HCT116 (cell line): ENCODE measurements at regions not wholly inside any gene's neighbourhood (a gene's known extent, or its start where the extent isn't known, plus 50 kb on each side); places are given as distances from the start of the nearest gene placed in this dataset.

ENCODE experiments used
- ATAC-seq: fragments of 200-7000 bp; cut with Tn5 transposase; 2 replicates; pipeline ENCODE4 v1.9.1; 2020; ENCODE audit warnings: mild to moderate bottlenecking, moderate library complexity
- BruUV-seq: library from RNA; stranded (reverse); fragments of 400-500 nt; replicated peaks from 2 replicates; lab custom pipeline; 2021; lab: Mats Ljungman, UMichigan
- CTCF ChIA-PET: fragments of 300-600 bp; sonication (Branson Sonifier 250); formaldehyde crosslinking; loops from one replicate; lab custom pipeline; 2021; ENCODE audit warnings: antibody characterized with exemption; lab: Charles Lee
- POLR2A ChIA-PET: fragments of 300-600, 350-600 bp; sonication (Branson Sonifier 250); formaldehyde crosslinking; loops from one replicate; lab custom pipeline; 2021; ENCODE audit warnings: antibody characterized with exemption; lab: Charles Lee
- RAD21 ChIA-PET, 2 experiments: fragments of 300-600 bp; sonication (Branson Sonifier 250); formaldehyde crosslinking; loops; one replicate each; lab custom pipeline; 2023; ENCODE audit warnings: low total read pairs in 2 of 2; ENCODE audit not compliant: uncharacterized antibody in 2 of 2, unreplicated experiment in 2 of 2, low non-redundant PET in 1 of 2; lab: Charles Lee
- DNase-seq: peaks from one replicate; pipeline ENCODE4 v3.0.0-alpha.2; 2010; ENCODE audit warnings: low read depth, low spot score
- H2AFZ ChIP-seq: fragments of 200-600 bp; shearing (Covaris generic), sonication (generic); 2 replicates; pipeline ENCODE4 v1.6.1; 2017; ENCODE audit warnings: low read depth, mixed run types, mixed read lengths, antibody characterized with exemption, low read length; ENCODE audit not compliant: poor library complexity, severe bottlenecking
- H3K27ac ChIP-seq: 2 replicates; pipeline ENCODE4 v1.5.1; 2012; ENCODE audit warnings: low read depth, low read length
- H3K27me3 ChIP-seq: fragments of 200-600 bp; sonication (generic); 2 replicates; pipeline ENCODE4 v1.6.1; 2016; ENCODE audit warnings: mixed run types, low read length, mixed read lengths; ENCODE audit not compliant: insufficient read depth
- H3K36me3 ChIP-seq, 2 experiments: fragments of 200-500 bp in 1 of 2; fragments of 200-600 bp in 1 of 2; sonication (Bioruptor generic) in 1 of 2; sonication (generic) in 1 of 2; 2 replicates each; pipeline versions ENCODE4 v1.5.1 to v1.6.1; 2014 to 2016; ENCODE audit warnings: low read length in 2 of 2, inconsistent platforms in 1 of 2, mixed read lengths in 1 of 2, mixed run types in 1 of 2; ENCODE audit not compliant: insufficient read depth in 2 of 2, control insufficient read depth in 1 of 2
- H3K4me1 ChIP-seq, 2 experiments: fragments of 200-600 bp in 1 of 2; sonication (generic) in 1 of 2; 2 replicates each; pipeline versions ENCODE4 v1.5.1 to v1.6.1; 2012 to 2017; ENCODE audit warnings: low read length in 2 of 2, inconsistent platforms in 1 of 2, mild to moderate bottlenecking in 1 of 2, mixed read lengths in 1 of 2, mixed run types in 1 of 2, moderate library complexity in 1 of 2; ENCODE audit not compliant: insufficient read depth in 2 of 2, control insufficient read depth in 1 of 2
- H3K4me2 ChIP-seq: fragments of 200-600 bp; sonication (generic); 2 replicates; pipeline ENCODE4 v1.6.1; 2017; ENCODE audit warnings: mixed run types, low read length, mixed read lengths
- H3K4me3 ChIP-seq, 2 experiments: fragments of 200-600 bp in 1 of 2; sonication (generic) in 1 of 2; replicated peaks in 1 of 2; 2 replicates each; pipeline ENCODE4 v1.5.1; 2011 to 2016; ENCODE audit warnings: low read length in 2 of 2, control low read depth in 1 of 2, low read depth in 1 of 2, mild to moderate bottlenecking in 1 of 2, mixed read lengths in 1 of 2, mixed run types in 1 of 2
- H3K79me2 ChIP-seq: fragments of 200-600 bp; sonication (generic); 2 replicates; pipeline ENCODE4 v1.6.1; 2017; ENCODE audit warnings: mild to moderate bottlenecking, mixed run types, low read length, moderate library complexity, mixed read lengths; ENCODE audit not compliant: insufficient read depth
- H3K9ac ChIP-seq: fragments of 200-600 bp; sonication (generic); 2 replicates; pipeline ENCODE4 v1.6.1; 2016; ENCODE audit warnings: low read length, mixed read lengths
- H3K9me2 ChIP-seq: fragments of 200-600 bp; sonication (generic), shearing (Covaris generic); 2 replicates; pipeline ENCODE4 v1.6.1; 2017; ENCODE audit warnings: mixed run types, mild to moderate bottlenecking, moderate library complexity; ENCODE audit not compliant: insufficient read depth
- H3K9me3 ChIP-seq, 2 experiments: fragments of 200-500 bp in 1 of 2; fragments of 200-600 bp in 1 of 2; sonication (Bioruptor generic) in 1 of 2; sonication (generic) in 1 of 2; 2 replicates each; pipeline ENCODE4 v1.6.1; 2014 to 2017; ENCODE audit warnings: low read length in 2 of 2, mixed read lengths in 2 of 2, inconsistent platforms in 1 of 2, low read depth in 1 of 2, mild to moderate bottlenecking in 1 of 2, mixed run types in 1 of 2, moderate library complexity in 1 of 2; ENCODE audit not compliant: control insufficient read depth in 1 of 2, insufficient read depth in 1 of 2
- H4K20me1 ChIP-seq: fragments of 200-600 bp; sonication (generic), shearing (Covaris generic); 2 replicates; pipeline ENCODE4 v1.6.1; 2017; ENCODE audit warnings: mixed run types, mild to moderate bottlenecking, moderate library complexity; ENCODE audit not compliant: insufficient read depth
- ATF3 ChIP-seq: IDR thresholded peaks from 2 replicates; pipeline ENCODE4 v1.6.1; 2012
- CBX3 ChIP-seq: IDR thresholded peaks from 2 replicates; pipeline ENCODE4 v1.6.1; 2012; ENCODE audit warnings: low read depth
- ELF1 ChIP-seq: IDR thresholded peaks from 2 replicates; pipeline ENCODE4 v1.6.1; 2012; ENCODE audit warnings: low read depth, borderline replicate concordance
- EZH2phosphoT487 ChIP-seq: fragments of 200-600 bp; IDR thresholded peaks from 2 replicates; pipeline ENCODE4 v1.6.1; 2018; ENCODE audit warnings: antibody characterized with exemption, borderline replicate concordance
- JUND ChIP-seq: IDR thresholded peaks from 2 replicates; pipeline ENCODE4 v1.6.1; 2012
- intact Hi-C: fragments of 100-400 bp; cut with micrococcal nuclease; formaldehyde crosslinking; loops from 2 replicates; pipeline ENCODE4 v1.10.0; 2022

GRCh38 chr1:208562151-208562960, 318.2 kb upstream of the PLXNA2 start:
- ATAC-seq: no peak
- Histone ChIP-seq H2AFZ (no peak overlapping the region), H3K9me3 (no peaks in the 10 kb centered on the region), H3K4me1 (no peaks in the 10 kb centered on the region), H3K27ac (no peak overlapping the region), H3K4me3 (no peak overlapping the region), H4K20me1 (no peaks in the 10 kb centered on the region), H3K79me2 (no peaks in the 10 kb centered on the region), H3K9ac (no peak overlapping the region), H3K9me2 (no peaks in the 10 kb centered on the region), H3K4me2 (no peak overlapping the region), H3K27me3 (peaks cover 7% of the 10 kb centered on the region), H3K36me3 (no peaks in the 10 kb centered on the region)
- BruUV-seq: no TSS peak
- TF ChIP-seq EZH2phosphoT487 (no peak), ATF3 (no peak), JUND (no peak)
- no peak for DNase-seq
- ChIA-PET RAD21 (no interaction called here), CTCF (no interaction called here), POLR2A (no interaction called here)
- intact Hi-C loops: no loop called here

- CTCF ChIA-PET: no interaction called here
- TF ChIP-seq ELF1 (no peak), CBX3 (no peak)
- TF ChIP-seq, all 23 proteins: peak for 0
- H3K79me2 ChIP-seq: no peaks in the 10 kb centered on the region
- no TSS peak for BruUV-seq
- no peak overlapping the region for H3K9ac ChIP-seq
- no peak overlapping the region for H3K27ac ChIP-seq
- intact Hi-C loops: no loop called here
- H3K9me2 ChIP-seq: no peaks in the 10 kb centered on the region
- ATAC-seq (no peak), DNase-seq (no peak)
- RAD21 ChIA-PET: no interaction called here
- H3K4me3 ChIP-seq: no peak overlapping the region
- H4K20me1 ChIP-seq: no peaks in the 10 kb centered on the region
- POLR2A ChIA-PET: no interaction called here
- peaks cover 9% of the 10 kb centered on the region; the same call in 1 of the 2 replicates for H3K27me3 ChIP-seq
- no peak overlapping the region for H2AFZ ChIP-seq
- H3K4me1 ChIP-seq: no peaks in the 10 kb centered on the region
- H3K9me3 ChIP-seq: no peaks in the 10 kb centered on the region
- H3K4me2 ChIP-seq: no peak overlapping the region
- H3K36me3 ChIP-seq: no peaks in the 10 kb centered on the region
Measured at GRCh38 chr1:208564466-208564865, 320.3 kb upstream of the PLXNA2 start.
